ENCODE measurements at regions not wholly inside any gene's neighbourhood (a gene's known extent, or its start where the extent isn't known, plus 50 kb on each side); places are given as distances from the start of the nearest gene placed in this dataset.

- TF ChIP-seq EZH2phosphoT487 (IDR thresholded peaks at IDR 0.05; ENCODE audit: insufficient read depth, low read depth) (no peak), EZH2 (IDR thresholded peaks at IDR 0.05; ENCODE audit: insufficient read depth, poor library complexity, severe bottlenecking) (no peak)
Observed at GRCh38 chr3:17979252-17979651, 236.8 kb upstream of the TBC1D5 start.
